K562 (cell line): ENCODE measurements at regions not wholly inside any gene's neighbourhood (a gene's known extent, or its start where the extent isn't known, plus 50 kb on each side); places are given as distances from the start of the nearest gene placed in this dataset.
A peak's percentile ranks its signal among the peaks of the same experiment; 100 is the strongest.

ENCODE experiments used
- ATAC-seq: fragments of 200-7000 bp; cut with Tn5 transposase; 3 replicates; pipeline ENCODE4 v1.9.1; 2020; ENCODE audit warnings: moderate library complexity
- BruUV-seq: library from RNA; stranded (reverse); fragments of 400-500 nt; replicated peaks from 2 replicates; lab custom pipeline; 2021; lab: Mats Ljungman, UMichigan
- CTCF ChIA-PET: fragments of 300-600 bp; formaldehyde crosslinking; extraction: SDS; loops from one replicate; lab custom pipeline; 2021; ENCODE audit warnings: low intra/inter-chr PET ratio; lab: Yijun Ruan, JAX
- POLR2A ChIA-PET: fragments of 300-600, 350-650 bp; sonication (Branson Sonifier 250); formaldehyde crosslinking; extraction: SDS; loops from one replicate; lab custom pipeline; 2021; ENCODE audit warnings: antibody characterized with exemption, inconsistent platforms; lab: Yijun Ruan, JAX
- DNase-seq, 4 experiments: peaks; one replicate each; pipeline versions ENCODE4 v3.0.0 to v3.0.0-alpha.2; 2011 to 2018; ENCODE audit warnings: low spot score in 3 of 4, mixed read lengths in 3 of 4; ENCODE audit errors: extremely low read depth in 1 of 4
- FAIRE-seq: peaks from 2 replicates; lab custom pipeline; 2011; peaks lifted over from hg19 to GRCh38; lab: Jason Lieb, UNC
- H2AFZ ChIP-seq: 2 replicates; pipeline ENCODE4 v1.6.0; 2011; ENCODE audit warnings: low read depth, low read length, control low read depth, inconsistent platforms
- H3K27ac ChIP-seq: fragments of 200-600 bp; 3 replicates; pipeline ENCODE4 v1.8.0; 2011; ENCODE audit warnings: low read depth, mild to moderate bottlenecking, control low read depth, inconsistent platforms, low read length, moderate library complexity, mixed read lengths; ENCODE audit errors: extremely low read depth
- H3K27me3 ChIP-seq, 2 experiments: fragments of 300-600 bp in 1 of 2; 2 replicates in 1 of 2; 3 replicates in 1 of 2; pipeline versions ENCODE4 v1.6.0 to v1.8.0; 2011; ENCODE audit warnings: inconsistent platforms in 2 of 2, low read length in 2 of 2, mild to moderate bottlenecking in 1 of 2, mixed read lengths in 1 of 2, moderate library complexity in 1 of 2; ENCODE audit not compliant: control insufficient read depth in 2 of 2, insufficient read depth in 2 of 2
- H3K36me3 ChIP-seq: fragments of 300-600 bp; 3 replicates; pipeline ENCODE4 v1.8.0; 2011; ENCODE audit warnings: mild to moderate bottlenecking, low read length, inconsistent platforms; ENCODE audit not compliant: control insufficient read depth, insufficient read depth
- H3K4me1 ChIP-seq, 2 experiments: fragments of 200-600 bp in 1 of 2; replicated peaks in 1 of 2; 2 replicates in 1 of 2; 3 replicates in 1 of 2; pipeline versions ENCODE4 v1.5.1 to v1.8.0; 2011; ENCODE audit warnings: inconsistent platforms in 2 of 2, low read length in 2 of 2, mild to moderate bottlenecking in 1 of 2, mixed read lengths in 1 of 2, moderate library complexity in 1 of 2; ENCODE audit not compliant: control insufficient read depth in 2 of 2, insufficient read depth in 2 of 2
- H3K4me2 ChIP-seq: 2 replicates; pipeline ENCODE4 v1.6.1; 2011; ENCODE audit warnings: low read length, control low read depth, inconsistent platforms, mixed read lengths; ENCODE audit not compliant: insufficient read depth
- H3K4me3 ChIP-seq: fragments of 200-600 bp; sonication (generic), shearing (Covaris generic); 2 replicates; pipeline ENCODE4 v1.5.1; 2016; ENCODE audit warnings: control low read depth, inconsistent platforms
- H3K79me2 ChIP-seq: fragments of 200-600 bp; 3 replicates; pipeline ENCODE4 v1.8.0; 2011; ENCODE audit warnings: low read length, inconsistent platforms; ENCODE audit not compliant: control insufficient read depth, insufficient read depth
- H3K9ac ChIP-seq, 2 experiments: 2 replicates each; pipeline versions ENCODE4 v1.6.0 to v1.6.1; 2011; ENCODE audit warnings: low read depth in 2 of 2, low read length in 2 of 2, control low read depth in 1 of 2, inconsistent platforms in 1 of 2, mild to moderate bottlenecking in 1 of 2, mixed read lengths in 1 of 2; ENCODE audit not compliant: insufficient read depth in 1 of 2
- H3K9me1 ChIP-seq: one replicate; pipeline ENCODE4 v1.6.0; 2011; ENCODE audit warnings: inconsistent platforms, mild to moderate bottlenecking, low read length, moderate library complexity; ENCODE audit not compliant: control insufficient read depth, insufficient read depth
- H3K9me3 ChIP-seq: replicated peaks from 2 replicates; pipeline ENCODE4 v1.5.1; 2011; ENCODE audit warnings: low read depth, low read length, inconsistent platforms; ENCODE audit not compliant: control insufficient read depth, insufficient read depth
- H4K20me1 ChIP-seq: replicated peaks from 2 replicates; pipeline ENCODE4 v1.6.1; 2011; ENCODE audit warnings: low read length, inconsistent platforms, mixed read lengths; ENCODE audit not compliant: control insufficient read depth, insufficient read depth
- BCOR ChIP-seq: fragments of 450-650 bp; IDR thresholded peaks from 2 replicates; pipeline ENCODE4 v1.6.1; 2016
- FOSL1 ChIP-seq: fragments of 200-800 bp; sonication (Bioruptor generic); conservative IDR thresholded peaks from 2 replicates; pipeline ENCODE4 v1.6.1; 2016; ENCODE audit warnings: missing genetic modification characterization, missing compliant biosample characterization
- MAFK ChIP-seq: IDR thresholded peaks from 2 replicates; pipeline ENCODE4 v1.6.1; 2011; ENCODE audit warnings: low read length, improper control_type of control experiment
- PPARD ChIP-seq: fragments of 250-450 bp; sonication (Bioruptor Pico); IDR thresholded peaks from 2 replicates; pipeline ENCODE4 v1.8.0; 2022; ENCODE audit warnings: inconsistent platforms, mild to moderate bottlenecking, moderate library complexity
- ZNF121 ChIP-seq: sonication (generic); formaldehyde crosslinking; conservative IDR thresholded peaks from 2 replicates; pipeline ENCODE4 v1.8.0; 2022; ENCODE audit warnings: missing genetic modification reagents
- ZNF134 ChIP-seq: fragments of 250-450 bp; sonication (Bioruptor Pico); conservative IDR thresholded peaks from 2 replicates; pipeline ENCODE4 v1.4.0; 2020
- WGBS: fragments of 100-300 bp; shearing (Covaris generic); methylation state at CpG from one replicate; pipeline ENCODE4 v1.1.6; 2016; ENCODE audit warnings: low coverage, mixed read lengths; ENCODE audit not compliant: insufficient coverage; ENCODE audit errors: missing lambda C conversion rate; 5-methylcytosine and 5-hydroxymethylcytosine counted together
- in situ Hi-C: fragments of 300-500 bp; cut with MboI; formaldehyde crosslinking; loops from 4 replicates; pipeline ENCODE4 v1.15.0; 2018; ENCODE audit warnings: inconsistent platforms, mixed read lengths
- intact Hi-C: fragments of 100-400 bp; cut with micrococcal nuclease; formaldehyde crosslinking; loops from 2 replicates; pipeline ENCODE4 v1.14.2; 2022
- TF ChIP-seq, protein P1 (sequence below): fragments of 450-650 bp; IDR thresholded peaks from 2 replicates; pipeline ENCODE4 v1.6.1; 2018; ENCODE audit warnings: mild to moderate bottlenecking, low read depth; ENCODE audit not compliant: partially characterized antibody
- TF ChIP-seq, protein P2 (sequence below): sonication (generic); formaldehyde crosslinking; IDR thresholded peaks from 2 replicates; pipeline ENCODE4 v1.8.0; 2022; ENCODE audit warnings: missing genetic modification reagents, mild to moderate bottlenecking, moderate library complexity, borderline replicate concordance
- TF ChIP-seq, protein P3 (sequence below): fragments of 450-650 bp; IDR thresholded peaks from 2 replicates; pipeline ENCODE4 v1.6.1; 2016; ENCODE audit warnings: missing biosample characterization, missing genetic modification characterization
- TF ChIP-seq, protein P4 (sequence below): fragments of 450-650 bp; IDR thresholded peaks from 2 replicates; pipeline ENCODE4 v1.6.1; 2016; ENCODE audit warnings: low read depth

DNA sequence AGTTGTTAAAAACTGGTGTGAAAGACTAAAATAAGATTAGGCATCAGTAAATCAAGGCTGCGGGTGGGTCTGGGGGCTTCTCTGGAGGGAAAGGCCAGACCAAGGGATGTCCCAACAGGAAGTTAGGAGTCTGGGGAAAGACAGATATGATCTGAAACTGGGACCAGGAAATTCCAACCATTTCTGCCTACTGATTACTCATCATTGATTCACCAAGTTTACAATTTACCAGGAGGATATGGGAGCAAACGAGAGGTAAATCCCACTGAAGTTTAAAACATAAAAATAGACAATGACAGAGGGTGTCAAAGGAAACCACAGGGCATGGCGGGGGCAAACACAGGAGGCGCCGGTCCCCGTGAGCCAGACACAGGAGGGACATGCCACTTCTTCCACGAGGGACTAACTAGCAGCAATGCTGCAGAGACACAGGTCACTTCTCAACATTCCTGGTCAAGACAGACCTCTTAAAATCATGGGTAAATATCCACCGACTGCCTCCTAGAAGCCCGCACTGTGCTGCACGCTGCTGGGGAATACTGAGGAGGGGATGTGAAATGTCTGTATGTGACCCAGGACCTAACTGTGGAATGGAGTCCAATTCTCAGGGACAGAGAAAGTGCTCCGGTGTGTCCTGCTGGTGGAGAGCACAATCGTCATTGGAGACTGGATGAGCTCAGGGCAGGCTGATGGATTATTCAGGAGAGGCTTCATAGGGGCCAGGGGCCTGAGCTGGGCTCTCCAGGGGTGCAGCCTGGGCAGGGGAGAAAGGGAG is 153.4 kb upstream of the KLF14 start:
- Histone ChIP-seq H3K27me3 (no peaks in the 10 kb centered on the region), H3K9me3 (no peaks in the 10 kb centered on the region), H3K79me2 (no peaks in the 10 kb centered on the region), H3K27ac (no peak overlapping the region), H3K9me1 (no peaks in the 10 kb centered on the region), H4K20me1 (0 out of 2 replicates have a peak, but pooled peaks cover 4% of the 10 kb centered on the region), H3K4me1 (peaks cover 0 to 6% of the 10 kb centered on the region in 2 experiments; a peak in 2 of 5 replicates), H3K4me2 (no peak overlapping the region), H3K36me3 (no peaks in the 10 kb centered on the region; the same call in 2 of the 3 replicates), H3K9ac (no peak overlapping the region), H2AFZ (no peak overlapping the region), H3K4me3 (no peak overlapping the region)
- DNase-seq: no peak
- in situ Hi-C loops (loop anchor here (10.0 kb wide), 2 partner anchors 627 to 767 kb away; no protein-coding TSS in a partner anchor), intact Hi-C loops (no loop called here)
- CTCF ChIA-PET: no interaction called here
- WGBS: 80% methylated on average over 12 of the region's 12 CpGs
- POLR2A ChIA-PET: interaction anchor here (0.9 kb wide), 1 partner anchor 17 kb away, joined by 3 read pairs; no protein-coding TSS in a partner anchor
- BruUV-seq: no TSS peak
- no peak for FAIRE-seq
- no peak; the same call in 2 of the 3 replicates for ATAC-seq
- 0 out of 2 replicates have a peak, but pooled peaks have one; percentile 18 for TF ChIP-seq FOSL1
- no peak for TF ChIP-seq MAFK
- TF ChIP-seq ZNF121 (CRISPR knock-in tag): no peak
- no peak for TF ChIP-seq BCOR
- TF ChIP-seq, protein P1, sequence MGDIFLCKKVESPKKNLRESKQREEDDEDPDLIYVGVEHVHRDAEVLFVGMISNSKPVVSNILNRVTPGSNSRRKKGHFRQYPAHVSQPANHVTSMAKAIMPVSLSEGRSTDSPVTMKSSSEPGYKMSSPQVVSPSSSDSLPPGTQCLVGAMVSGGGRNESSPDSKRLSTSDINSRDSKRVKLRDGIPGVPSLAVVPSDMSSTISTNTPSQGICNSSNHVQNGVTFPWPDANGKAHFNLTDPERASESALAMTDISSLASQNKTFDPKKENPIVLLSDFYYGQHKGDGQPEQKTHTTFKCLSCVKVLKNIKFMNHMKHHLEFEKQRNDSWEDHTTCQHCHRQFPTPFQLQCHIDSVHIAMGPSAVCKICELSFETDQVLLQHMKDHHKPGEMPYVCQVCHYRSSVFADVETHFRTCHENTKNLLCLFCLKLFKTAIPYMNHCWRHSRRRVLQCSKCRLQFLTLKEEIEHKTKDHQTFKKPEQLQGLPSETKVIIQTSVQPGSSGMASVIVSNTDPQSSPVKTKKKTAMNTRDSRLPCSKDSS: no peak
- no peak for TF ChIP-seq ZNF134 (CRISPR knock-in tag)
- TF ChIP-seq PPARD (CRISPR knock-in tag): no peak
- TF ChIP-seq, protein P2, sequence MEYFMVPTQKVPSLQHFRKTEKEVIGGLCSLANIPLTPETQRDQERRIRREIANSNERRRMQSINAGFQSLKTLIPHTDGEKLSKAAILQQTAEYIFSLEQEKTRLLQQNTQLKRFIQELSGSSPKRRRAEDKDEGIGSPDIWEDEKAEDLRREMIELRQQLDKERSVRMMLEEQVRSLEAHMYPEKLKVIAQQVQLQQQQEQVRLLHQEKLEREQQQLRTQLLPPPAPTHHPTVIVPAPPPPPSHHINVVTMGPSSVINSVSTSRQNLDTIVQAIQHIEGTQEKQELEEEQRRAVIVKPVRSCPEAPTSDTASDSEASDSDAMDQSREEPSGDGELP (CRISPR knock-in tag): 0 out of 2 replicates have a peak, but pooled peaks have one; percentile 8
- TF ChIP-seq, protein P3, sequence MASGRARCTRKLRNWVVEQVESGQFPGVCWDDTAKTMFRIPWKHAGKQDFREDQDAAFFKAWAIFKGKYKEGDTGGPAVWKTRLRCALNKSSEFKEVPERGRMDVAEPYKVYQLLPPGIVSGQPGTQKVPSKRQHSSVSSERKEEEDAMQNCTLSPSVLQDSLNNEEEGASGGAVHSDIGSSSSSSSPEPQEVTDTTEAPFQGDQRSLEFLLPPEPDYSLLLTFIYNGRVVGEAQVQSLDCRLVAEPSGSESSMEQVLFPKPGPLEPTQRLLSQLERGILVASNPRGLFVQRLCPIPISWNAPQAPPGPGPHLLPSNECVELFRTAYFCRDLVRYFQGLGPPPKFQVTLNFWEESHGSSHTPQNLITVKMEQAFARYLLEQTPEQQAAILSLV (tag): no peak
- TF ChIP-seq, protein P4, sequence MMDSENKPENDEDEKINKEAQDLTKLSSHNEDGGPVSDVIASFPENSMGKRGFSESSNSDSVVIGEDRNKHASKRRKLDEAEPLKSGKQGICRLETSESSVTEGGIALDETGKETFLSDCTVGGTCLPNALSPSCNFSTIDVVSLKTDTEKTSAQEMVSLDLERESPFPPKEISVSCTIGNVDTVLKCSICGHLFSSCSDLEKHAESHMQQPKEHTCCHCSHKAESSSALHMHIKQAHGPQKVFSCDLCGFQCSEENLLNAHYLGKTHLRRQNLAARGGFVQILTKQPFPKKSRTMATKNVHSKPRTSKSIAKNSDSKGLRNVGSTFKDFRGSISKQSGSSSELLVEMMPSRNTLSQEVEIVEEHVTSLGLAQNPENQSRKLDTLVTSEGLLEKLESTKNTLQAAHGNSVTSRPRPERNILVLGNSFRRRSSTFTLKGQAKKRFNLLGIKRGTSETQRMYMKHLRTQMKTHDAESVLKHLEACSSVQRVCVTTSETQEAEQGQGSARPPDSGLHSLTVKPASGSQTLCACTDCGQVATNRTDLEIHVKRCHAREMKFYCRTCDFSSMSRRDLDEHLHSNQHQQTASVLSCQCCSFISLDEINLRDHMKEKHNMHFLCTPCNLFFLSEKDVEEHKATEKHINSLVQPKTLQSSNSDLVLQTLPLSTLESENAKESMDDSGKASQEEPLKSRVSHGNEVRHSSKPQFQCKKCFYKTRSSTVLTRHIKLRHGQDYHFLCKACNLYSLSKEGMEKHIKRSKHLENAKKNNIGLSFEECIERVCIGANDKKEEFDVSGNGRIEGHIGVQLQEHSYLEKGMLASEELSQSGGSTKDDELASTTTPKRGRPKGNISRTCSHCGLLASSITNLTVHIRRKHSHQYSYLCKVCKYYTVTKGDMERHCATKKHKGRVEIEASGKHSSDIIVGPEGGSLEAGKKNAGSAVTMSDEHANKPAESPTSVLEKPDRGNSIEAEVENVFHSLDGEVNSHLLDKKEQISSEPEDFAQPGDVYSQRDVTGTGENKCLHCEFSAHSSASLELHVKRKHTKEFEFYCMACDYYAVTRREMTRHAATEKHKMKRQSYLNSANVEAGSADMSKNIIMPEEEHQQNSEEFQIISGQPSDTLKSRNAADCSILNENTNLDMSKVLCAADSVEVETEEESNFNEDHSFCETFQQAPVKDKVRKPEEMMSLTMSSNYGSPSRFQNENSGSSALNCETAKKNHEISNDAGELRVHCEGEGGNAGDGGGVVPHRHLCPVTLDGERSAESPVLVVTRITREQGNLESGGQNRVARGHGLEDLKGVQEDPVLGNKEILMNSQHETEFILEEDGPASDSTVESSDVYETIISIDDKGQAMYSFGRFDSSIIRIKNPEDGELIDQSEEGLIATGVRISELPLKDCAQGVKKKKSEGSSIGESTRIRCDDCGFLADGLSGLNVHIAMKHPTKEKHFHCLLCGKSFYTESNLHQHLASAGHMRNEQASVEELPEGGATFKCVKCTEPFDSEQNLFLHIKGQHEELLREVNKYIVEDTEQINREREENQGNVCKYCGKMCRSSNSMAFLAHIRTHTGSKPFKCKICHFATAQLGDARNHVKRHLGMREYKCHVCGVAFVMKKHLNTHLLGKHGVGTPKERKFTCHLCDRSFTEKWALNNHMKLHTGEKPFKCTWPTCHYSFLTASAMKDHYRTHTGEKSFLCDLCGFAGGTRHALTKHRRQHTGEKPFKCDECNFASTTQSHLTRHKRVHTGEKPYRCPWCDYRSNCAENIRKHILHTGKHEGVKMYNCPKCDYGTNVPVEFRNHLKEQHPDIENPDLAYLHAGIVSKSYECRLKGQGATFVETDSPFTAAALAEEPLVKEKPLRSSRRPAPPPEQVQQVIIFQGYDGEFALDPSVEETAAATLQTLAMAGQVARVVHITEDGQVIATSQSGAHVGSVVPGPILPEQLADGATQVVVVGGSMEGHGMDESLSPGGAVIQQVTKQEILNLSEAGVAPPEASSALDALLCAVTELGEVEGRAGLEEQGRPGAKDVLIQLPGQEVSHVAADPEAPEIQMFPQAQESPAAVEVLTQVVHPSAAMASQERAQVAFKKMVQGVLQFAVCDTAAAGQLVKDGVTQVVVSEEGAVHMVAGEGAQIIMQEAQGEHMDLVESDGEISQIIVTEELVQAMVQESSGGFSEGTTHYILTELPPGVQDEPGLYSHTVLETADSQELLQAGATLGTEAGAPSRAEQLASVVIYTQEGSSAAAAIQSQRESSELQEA: no peak
